Right lobe of liver (tissue), 6 donors: ENCODE measurements at regions not wholly inside any gene's neighbourhood (a gene's known extent, or its start where the extent isn't known, plus 50 kb on each side); places are given as distances from the start of the nearest gene placed in this dataset.

Experiments used
- ATAC-seq, 4 donors: fragments of 200-7000 bp; cut with Tn5 transposase; one replicate each; pipeline ENCODE4 v1.9.1; 2020; ENCODE audit warnings: mild to moderate bottlenecking in 4 of 4, moderate library complexity in 4 of 4
- DNase-seq, 3 donors: peaks; one replicate each; pipeline ENCODE4 v3.0.0-alpha.2; 2020
- H3K27ac ChIP-seq, 3 donors: fragments of 200-600 bp; one replicate each; pipeline ENCODE4 v1.8.0; 2022
- H3K27me3 ChIP-seq, 2 donors: fragments of 200-600 bp; one replicate each; pipeline ENCODE4 v1.8.0; 2022
- H3K36me3 ChIP-seq, 4 donors: fragments of 200-600 bp; sonication (generic) in 1 of 4; one replicate each; pipeline versions ENCODE4 v1.5.1 to v1.8.0; 2017 to 2022; ENCODE audit warnings: control low read depth in 1 of 4
- H3K4me1 ChIP-seq, 4 donors: fragments of 200-600 bp; sonication (generic) in 1 of 4; one replicate each; pipeline versions ENCODE4 v1.5.1 to v1.8.0; 2017 to 2022; ENCODE audit warnings: control low read depth in 1 of 4
- H3K4me3 ChIP-seq, 3 donors: fragments of 200-600 bp; one replicate each; pipeline ENCODE4 v1.8.0; 2022
- H3K9me3 ChIP-seq, 4 donors: fragments of 200-600 bp; sonication (generic) in 1 of 4; one replicate each; pipeline versions ENCODE4 v1.5.1 to v1.8.0; 2017 to 2022; ENCODE audit warnings: control low read depth in 1 of 4
- POLR2A ChIP-seq: fragments of 450-650 bp; IDR thresholded peaks from one replicate; pipeline ENCODE4 v1.6.1; 2017; ENCODE audit warnings: antibody characterized with exemption, mild to moderate bottlenecking
- WGBS: methylation state at CpG from one replicate; pipeline ENCODE4 v1.1.6; 2018; ENCODE audit warnings: low coverage, low lambda C conversion rate; ENCODE audit not compliant: insufficient coverage; ENCODE audit errors: missing lambda C conversion rate; 5-methylcytosine and 5-hydroxymethylcytosine counted together
- intact Hi-C, 2 donors: fragments of 100-400 bp; cut with DNase I; formaldehyde crosslinking; loops; one replicate each; pipeline versions ENCODE4 v1.11.2 to v1.14.1; 2022
- TF ChIP-seq, protein P1 (sequence below), 4 donors: fragments of 200-600 bp in 3 of 4; fragments of 450-650 bp in 1 of 4; IDR thresholded peaks; one replicate each; pipeline versions ENCODE4 v1.5.1 to v1.8.0; 2016 to 2022; ENCODE audit warnings: antibody characterized with exemption in 4 of 4, mild to moderate bottlenecking in 2 of 4
- donor health status: DM: no; HTN: yes; CAD: no.
- donor health status: DM: no; HTN: no; CAD: no.
- donor health status: DM: no; HTN: no; CAD: no.
- donor health status: DM: no; HTN: yes; CAD: no.
- donor health status: DM: no; HTN: yes; CAD: no.

DNA sequence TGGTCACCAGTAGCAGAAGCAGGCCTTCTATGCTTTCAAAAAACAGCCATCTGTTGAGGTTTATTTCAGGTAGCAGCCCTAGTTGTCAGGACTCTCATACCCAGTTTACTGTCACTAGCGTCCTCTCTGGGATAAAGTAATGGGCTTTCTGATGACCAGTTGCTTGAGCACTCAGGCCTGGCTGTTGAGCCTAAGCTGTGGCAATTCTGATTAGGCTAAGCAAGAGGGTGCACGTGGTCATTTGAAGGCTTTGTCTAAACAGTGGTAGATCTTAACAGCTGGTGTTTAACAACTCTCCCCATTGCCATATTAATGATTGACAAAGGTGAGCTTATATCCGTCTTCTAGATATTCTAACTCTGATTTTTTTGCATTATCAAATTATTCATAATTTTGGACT lies 132.9 kb upstream of the TMCO5A start:
- no peaks in the 10 kb centered on the region for H3K9me3 ChIP-seq
- H3K4me1 ChIP-seq = no peaks in the 10 kb centered on the region
- no peaks in the 10 kb centered on the region for H3K36me3 ChIP-seq
- ATAC-seq = no peak
- DNase-seq = no peak
- TF ChIP-seq, protein P1, sequence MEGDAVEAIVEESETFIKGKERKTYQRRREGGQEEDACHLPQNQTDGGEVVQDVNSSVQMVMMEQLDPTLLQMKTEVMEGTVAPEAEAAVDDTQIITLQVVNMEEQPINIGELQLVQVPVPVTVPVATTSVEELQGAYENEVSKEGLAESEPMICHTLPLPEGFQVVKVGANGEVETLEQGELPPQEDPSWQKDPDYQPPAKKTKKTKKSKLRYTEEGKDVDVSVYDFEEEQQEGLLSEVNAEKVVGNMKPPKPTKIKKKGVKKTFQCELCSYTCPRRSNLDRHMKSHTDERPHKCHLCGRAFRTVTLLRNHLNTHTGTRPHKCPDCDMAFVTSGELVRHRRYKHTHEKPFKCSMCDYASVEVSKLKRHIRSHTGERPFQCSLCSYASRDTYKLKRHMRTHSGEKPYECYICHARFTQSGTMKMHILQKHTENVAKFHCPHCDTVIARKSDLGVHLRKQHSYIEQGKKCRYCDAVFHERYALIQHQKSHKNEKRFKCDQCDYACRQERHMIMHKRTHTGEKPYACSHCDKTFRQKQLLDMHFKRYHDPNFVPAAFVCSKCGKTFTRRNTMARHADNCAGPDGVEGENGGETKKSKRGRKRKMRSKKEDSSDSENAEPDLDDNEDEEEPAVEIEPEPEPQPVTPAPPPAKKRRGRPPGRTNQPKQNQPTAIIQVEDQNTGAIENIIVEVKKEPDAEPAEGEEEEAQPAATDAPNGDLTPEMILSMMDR (IDR thresholded peaks at IDR 0.05) = no peak
- TF ChIP-seq POLR2A = no peak
- H3K27me3 ChIP-seq = no peaks in the 10 kb centered on the region
- H3K27ac ChIP-seq = no peak overlapping the region
- intact Hi-C loops = no loop called here
- no peak overlapping the region for H3K4me3 ChIP-seq
- WGBS = 35% methylated on average over 2 of the region's 3 CpGs

DNA sequence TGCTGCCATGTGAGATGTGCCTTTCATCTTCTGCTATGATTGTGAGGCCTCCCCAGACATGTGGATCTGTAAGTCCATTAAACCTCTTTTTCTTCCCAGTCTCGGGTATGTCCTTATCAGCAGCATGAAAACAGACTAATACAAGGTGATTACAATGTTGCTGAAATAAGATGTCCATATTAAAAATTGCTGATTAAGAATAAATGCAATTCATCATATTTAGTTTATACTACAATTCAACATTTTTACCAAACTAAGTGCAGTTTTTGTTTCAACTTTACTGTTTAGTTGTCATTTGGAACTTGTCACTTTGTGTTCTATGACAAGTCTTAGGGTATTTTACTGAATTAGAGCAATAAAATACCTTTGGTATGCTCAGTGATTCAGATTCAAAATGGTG lies 127.6 kb upstream of the TMCO5A start:
- intact Hi-C loops = no loop called here
- no peak overlapping the region for H3K4me3 ChIP-seq
- no peaks in the 10 kb centered on the region for H3K27me3 ChIP-seq
- no peaks in the 10 kb centered on the region for H3K36me3 ChIP-seq
- no peaks in the 10 kb centered on the region for H3K4me1 ChIP-seq
- no peaks in the 10 kb centered on the region for H3K9me3 ChIP-seq
- ATAC-seq (no peak), DNase-seq (no peak)
- TF ChIP-seq POLR2A = no peak
- TF ChIP-seq, protein P1 (IDR thresholded peaks at IDR 0.05) = no peak
- 69% methylated on average over 1 of the region's 1 CpG for WGBS
- no peak overlapping the region for H3K27ac ChIP-seq

DNA sequence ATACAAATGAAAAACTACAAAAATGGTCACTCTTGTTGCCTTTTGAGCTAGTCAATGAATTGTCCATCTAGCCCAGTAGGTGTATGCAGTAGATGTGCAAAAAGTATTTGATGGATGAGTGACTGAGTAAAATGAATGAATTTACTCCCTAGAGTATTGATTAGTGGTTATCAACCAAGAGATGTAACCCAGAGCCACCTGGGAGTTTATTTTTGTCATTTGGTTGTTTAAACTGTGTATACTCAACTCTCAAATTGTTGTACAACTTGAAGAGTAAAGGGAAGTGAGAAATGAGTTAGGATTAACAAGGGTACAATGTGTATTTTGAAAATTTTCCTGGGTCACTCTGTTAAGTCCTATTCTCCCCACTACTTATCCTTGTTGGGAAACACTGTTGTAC lies 124.1 kb upstream of the TMCO5A start:
- DNase-seq = no peak
- H3K27ac ChIP-seq = no peak overlapping the region
- H3K4me3 ChIP-seq = no peak overlapping the region
- H3K36me3 ChIP-seq = no peaks in the 10 kb centered on the region
- intact Hi-C loops = no loop called here
- no peak for ATAC-seq
- H3K9me3 ChIP-seq = no peaks in the 10 kb centered on the region
- no peaks in the 10 kb centered on the region for H3K27me3 ChIP-seq
- TF ChIP-seq, protein P1 (IDR thresholded peaks at IDR 0.05) = no peak
- no peak for TF ChIP-seq POLR2A
- H3K4me1 ChIP-seq = peaks cover 0 to 4% (median 0%) of the 10 kb centered on the region in 4 donors

DNA sequence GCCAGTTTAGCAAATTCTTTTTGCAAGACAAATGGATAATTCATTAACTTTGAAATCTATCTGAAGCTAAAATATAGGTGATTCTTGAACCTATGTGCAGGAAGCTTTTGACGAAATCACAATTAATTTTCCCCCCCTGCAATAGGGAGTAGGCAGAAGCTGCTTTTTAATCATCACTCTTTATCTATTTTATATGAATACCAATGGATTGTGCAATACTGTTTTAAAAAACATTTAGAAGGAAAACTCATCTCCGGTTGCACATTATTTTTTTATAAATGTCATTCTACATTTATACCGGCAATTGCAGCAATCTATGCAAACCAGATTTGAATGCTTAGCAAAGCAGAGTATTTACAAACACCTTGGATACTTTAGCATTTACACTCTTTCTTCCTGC lies 121.1 kb upstream of the TMCO5A start:
- TF ChIP-seq, protein P1 (IDR thresholded peaks at IDR 0.05) = no peak
- no peak for TF ChIP-seq POLR2A
- intact Hi-C loops = no loop called here
- Histone ChIP-seq H3K36me3 (no peaks in the 10 kb centered on the region), H3K27me3 (no peaks in the 10 kb centered on the region), H3K4me1 (peaks cover 0 to 4% (median 0%) of the 10 kb centered on the region in 4 donors), H3K4me3 (no peak overlapping the region), H3K27ac (no peak overlapping the region), H3K9me3 (no peaks in the 10 kb centered on the region)
- ATAC-seq = no peak
- no peak for DNase-seq
- 83% methylated on average over 3 of the region's 3 CpGs for WGBS

DNA sequence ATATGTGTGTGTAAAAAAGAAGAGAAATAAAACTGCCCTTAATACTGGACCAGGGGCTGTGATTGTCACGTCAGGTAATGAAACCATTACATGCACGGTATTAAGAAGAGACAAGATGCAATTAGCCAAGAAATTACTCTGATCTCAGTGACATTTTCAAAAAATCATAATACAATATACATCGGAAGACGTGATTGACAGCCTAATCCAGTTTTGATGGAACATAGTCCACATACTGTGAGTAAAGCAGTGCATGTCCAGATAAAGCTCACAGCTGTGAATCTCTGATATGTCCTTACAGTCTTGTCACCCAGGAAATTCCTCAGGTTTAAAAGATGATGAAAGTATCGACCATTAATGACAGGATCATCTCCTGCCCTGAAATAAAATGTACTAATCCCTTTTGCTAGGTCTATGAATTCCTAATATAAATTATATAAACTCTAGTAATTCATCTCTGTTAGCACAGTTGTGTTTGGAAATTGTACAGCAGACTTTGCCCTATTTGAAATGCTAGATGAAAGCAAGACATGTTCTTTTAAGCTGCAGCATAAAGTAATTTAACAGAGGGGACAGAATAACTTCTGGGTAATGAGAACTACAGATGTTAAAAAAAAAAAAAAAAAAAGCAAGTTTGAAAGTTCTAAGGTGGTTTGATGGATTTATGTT lies 119.5 kb upstream of the TMCO5A start:
- intact Hi-C loops = no loop called here
- Histone ChIP-seq H3K4me1 (peaks cover 0 to 4% (median 0%) of the 10 kb centered on the region in 4 donors), H3K36me3 (no peaks in the 10 kb centered on the region), H3K27ac (no peak overlapping the region), H3K9me3 (no peaks in the 10 kb centered on the region), H3K27me3 (no peaks in the 10 kb centered on the region), H3K4me3 (no peak overlapping the region)
- TF ChIP-seq POLR2A = no peak
- TF ChIP-seq, protein P1 (IDR thresholded peaks at IDR 0.05) = no peak
- DNase-seq (no peak), ATAC-seq (peak in 2 of 4 donors; percentile 26 to 44)
- WGBS = 48% methylated on average over 5 of the region's 5 CpGs
